ENCODE measurements at regions not wholly inside any gene's neighbourhood (a gene's known extent, or its start where the extent isn't known, plus 50 kb on each side); places are given as distances from the start of the nearest gene placed in this dataset.

- TF ChIP-seq EGR1 (IDR thresholded peaks at IDR 0.05; ENCODE audit: low read depth): no peak
- TF ChIP-seq REST (IDR thresholded peaks at IDR 0.05; ENCODE audit: low read depth): no peak
- no peak for TF ChIP-seq CEBPB (IDR thresholded peaks at IDR 0.05; ENCODE audit: low read depth)
- no peak for TF ChIP-seq CBX3 (IDR thresholded peaks at IDR 0.05; ENCODE audit: low read depth)
- TF ChIP-seq, protein P1, sequence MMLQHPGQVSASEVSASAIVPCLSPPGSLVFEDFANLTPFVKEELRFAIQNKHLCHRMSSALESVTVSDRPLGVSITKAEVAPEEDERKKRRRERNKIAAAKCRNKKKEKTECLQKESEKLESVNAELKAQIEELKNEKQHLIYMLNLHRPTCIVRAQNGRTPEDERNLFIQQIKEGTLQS (IDR thresholded peaks at IDR 0.05): no peak
- TF ChIP-seq, protein P2, sequence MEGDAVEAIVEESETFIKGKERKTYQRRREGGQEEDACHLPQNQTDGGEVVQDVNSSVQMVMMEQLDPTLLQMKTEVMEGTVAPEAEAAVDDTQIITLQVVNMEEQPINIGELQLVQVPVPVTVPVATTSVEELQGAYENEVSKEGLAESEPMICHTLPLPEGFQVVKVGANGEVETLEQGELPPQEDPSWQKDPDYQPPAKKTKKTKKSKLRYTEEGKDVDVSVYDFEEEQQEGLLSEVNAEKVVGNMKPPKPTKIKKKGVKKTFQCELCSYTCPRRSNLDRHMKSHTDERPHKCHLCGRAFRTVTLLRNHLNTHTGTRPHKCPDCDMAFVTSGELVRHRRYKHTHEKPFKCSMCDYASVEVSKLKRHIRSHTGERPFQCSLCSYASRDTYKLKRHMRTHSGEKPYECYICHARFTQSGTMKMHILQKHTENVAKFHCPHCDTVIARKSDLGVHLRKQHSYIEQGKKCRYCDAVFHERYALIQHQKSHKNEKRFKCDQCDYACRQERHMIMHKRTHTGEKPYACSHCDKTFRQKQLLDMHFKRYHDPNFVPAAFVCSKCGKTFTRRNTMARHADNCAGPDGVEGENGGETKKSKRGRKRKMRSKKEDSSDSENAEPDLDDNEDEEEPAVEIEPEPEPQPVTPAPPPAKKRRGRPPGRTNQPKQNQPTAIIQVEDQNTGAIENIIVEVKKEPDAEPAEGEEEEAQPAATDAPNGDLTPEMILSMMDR (IDR thresholded peaks at IDR 0.05 in 2 of 3, conservative IDR thresholded peaks at IDR 0.05 in 1 of 3; ENCODE audit: borderline replicate concordance in 1 of 3, insufficient read depth in 1 of 3, low read depth in 2 of 3, low read length in 2 of 3): no peak
- no peak for TF ChIP-seq YY1 (IDR thresholded peaks at IDR 0.05; ENCODE audit: extremely low read depth, insufficient replicate concordance, low read depth, low read length)
- no peak for TF ChIP-seq EZH2 (IDR thresholded peaks at IDR 0.05)
- no peak for TF ChIP-seq ZNF274 (IDR thresholded peaks at IDR 0.05; ENCODE audit: low read depth, low read length)
- no peak for TF ChIP-seq ZFX (IDR thresholded peaks at IDR 0.05)
- no peak for TF ChIP-seq ZBTB33 (IDR thresholded peaks at IDR 0.05; ENCODE audit: extremely low read depth, insufficient replicate concordance, low read length)
- Histone ChIP-seq H3K4me3 (replicated peaks in 1 of 2; ENCODE audit: low read depth in 1 of 2, low read length in 2 of 2) (no peak overlapping the region), H3K9ac (ENCODE audit: low read length) (no peak overlapping the region), H4K20me1 (ENCODE audit: insufficient read depth) (no peaks in the 10 kb centered on the region), H3K36me3 (ENCODE audit: control insufficient read depth in 1 of 2, insufficient read depth in 2 of 2, low read length in 2 of 2) (no peaks in the 10 kb centered on the region), H2AFZ (ENCODE audit: low read depth, low read length, poor library complexity, severe bottlenecking) (no peak overlapping the region), H3K4me2 (ENCODE audit: low read length) (no peak overlapping the region), H3K9me2 (ENCODE audit: insufficient read depth) (no peaks in the 10 kb centered on the region), H3K27me3 (ENCODE audit: insufficient read depth, low read length) (no peaks in the 10 kb centered on the region), H3K9me3 (ENCODE audit: control insufficient read depth in 1 of 2, insufficient read depth in 1 of 2, low read depth in 1 of 2, low read length in 2 of 2) (no peaks in the 10 kb centered on the region), H3K27ac (ENCODE audit: low read depth, low read length) (no peak overlapping the region), H3K79me2 (ENCODE audit: insufficient read depth, low read length) (no peaks in the 10 kb centered on the region), H3K4me1 (ENCODE audit: control insufficient read depth in 1 of 2, insufficient read depth in 2 of 2, low read length in 2 of 2) (no peaks in the 10 kb centered on the region)
- ATAC-seq (no peak), DNase-seq (ENCODE audit: low read depth, low spot score) (no peak)
- ChIA-PET CTCF (interaction anchor here (2.0 to 2.5 kb wide), 2 partner anchors 141 to 144 kb away, joined by 7 to 26 read pairs; no protein-coding TSS in a partner anchor), POLR2A (no interaction called here), RAD21 (ENCODE audit: low non-redundant PET in 1 of 2, low total read pairs in 2 of 2, uncharacterized antibody in 2 of 2, unreplicated experiment in 2 of 2) (interaction anchor here (0.6 to 1.5 kb wide), 2 partner anchors 20 to 144 kb away, joined by 3 read pairs; no protein-coding TSS in a partner anchor)
- intact Hi-C loops (cut with micrococcal nuclease): no loop called here
- no TSS peak for BruUV-seq (replicated peaks)
Observed at GRCh38 chr18:27749194-27749593, 427.7 kb downstream of the CDH2 start.

Measured in HCT116 (cell line).